SK-N-SH (cell line): ENCODE measurements at regions not wholly inside any gene's neighbourhood (a gene's known extent, or its start where the extent isn't known, plus 50 kb on each side); places are given as distances from the start of the nearest gene placed in this dataset.

Experiments
- GATA2 ChIP-seq: sonication (generic); formaldehyde crosslinking; IDR thresholded peaks from 2 replicates; pipeline ENCODE4 v1.5.0; 2020; ENCODE audit warnings: mild to moderate bottlenecking, missing genetic modification reagents
- POLR2AphosphoS5 ChIP-seq: IDR thresholded peaks from 2 replicates; pipeline ENCODE4 v1.6.1; 2012; ENCODE audit warnings: low read depth, low read length

GRCh38 chr14:94880106-94880505, 110.2 kb upstream of the GSC start:
- TF ChIP-seq POLR2AphosphoS5 (no peak), GATA2 (CRISPR knock-in tag) (no peak)
